Right lobe of liver (tissue), 6 donors: ENCODE measurements at regions not wholly inside any gene's neighbourhood (a gene's known extent, or its start where the extent isn't known, plus 50 kb on each side); places are given as distances from the start of the nearest gene placed in this dataset.

ENCODE experiments used
- ATAC-seq, 4 donors: fragments of 200-7000 bp; cut with Tn5 transposase; one replicate each; pipeline ENCODE4 v1.9.1; 2020; ENCODE audit warnings: mild to moderate bottlenecking in 4 of 4, moderate library complexity in 4 of 4
- DNase-seq, 3 donors: peaks; one replicate each; pipeline ENCODE4 v3.0.0-alpha.2; 2020
- H3K27ac ChIP-seq, 3 donors: fragments of 200-600 bp; one replicate each; pipeline ENCODE4 v1.8.0; 2022
- H3K27me3 ChIP-seq, 2 donors: fragments of 200-600 bp; one replicate each; pipeline ENCODE4 v1.8.0; 2022
- H3K36me3 ChIP-seq, 4 donors: fragments of 200-600 bp; sonication (generic) in 1 of 4; one replicate each; pipeline versions ENCODE4 v1.5.1 to v1.8.0; 2017 to 2022; ENCODE audit warnings: control low read depth in 1 of 4
- H3K4me1 ChIP-seq, 4 donors: fragments of 200-600 bp; sonication (generic) in 1 of 4; one replicate each; pipeline versions ENCODE4 v1.5.1 to v1.8.0; 2017 to 2022; ENCODE audit warnings: control low read depth in 1 of 4
- H3K4me3 ChIP-seq, 3 donors: fragments of 200-600 bp; one replicate each; pipeline ENCODE4 v1.8.0; 2022
- H3K9me3 ChIP-seq, 4 donors: fragments of 200-600 bp; sonication (generic) in 1 of 4; one replicate each; pipeline versions ENCODE4 v1.5.1 to v1.8.0; 2017 to 2022; ENCODE audit warnings: control low read depth in 1 of 4
- POLR2A ChIP-seq: fragments of 450-650 bp; IDR thresholded peaks from one replicate; pipeline ENCODE4 v1.6.1; 2017; ENCODE audit warnings: antibody characterized with exemption, mild to moderate bottlenecking
- WGBS: methylation state at CpG from one replicate; pipeline ENCODE4 v1.1.6; 2018; ENCODE audit warnings: low coverage, low lambda C conversion rate; ENCODE audit not compliant: insufficient coverage; ENCODE audit errors: missing lambda C conversion rate; 5-methylcytosine and 5-hydroxymethylcytosine counted together
- intact Hi-C, 2 donors: fragments of 100-400 bp; cut with DNase I; formaldehyde crosslinking; loops; one replicate each; pipeline versions ENCODE4 v1.11.2 to v1.14.1; 2022
- TF ChIP-seq, protein P1 (sequence below), 4 donors: fragments of 200-600 bp in 3 of 4; fragments of 450-650 bp in 1 of 4; IDR thresholded peaks; one replicate each; pipeline versions ENCODE4 v1.5.1 to v1.8.0; 2016 to 2022; ENCODE audit warnings: antibody characterized with exemption in 4 of 4, mild to moderate bottlenecking in 2 of 4
- donor health status: DM: no; HTN: yes; CAD: no.
- donor health status: DM: no; HTN: no; CAD: no.
- donor health status: DM: no; HTN: no; CAD: no.
- donor health status: DM: no; HTN: yes; CAD: no.
- donor health status: DM: no; HTN: yes; CAD: no.

DNA sequence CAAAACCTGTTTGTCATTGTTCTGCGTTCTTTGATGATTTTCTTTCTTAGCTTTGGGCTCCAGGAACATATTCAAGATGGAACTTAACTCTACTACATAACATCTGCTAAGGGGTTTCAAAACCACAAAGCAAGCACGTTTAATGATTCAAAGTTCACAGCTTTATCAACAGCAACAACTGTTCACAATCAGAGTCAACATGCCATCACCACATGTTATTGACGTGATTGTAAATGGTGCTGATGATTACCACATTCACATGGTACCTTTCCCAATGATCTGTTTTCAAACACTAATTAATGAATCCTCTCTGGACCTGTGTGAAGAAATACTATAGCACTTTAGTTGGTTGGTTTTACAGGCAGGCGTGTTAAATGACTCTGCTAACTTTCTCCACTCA, 180.6 kb upstream of the CEP162 start:
- Histone ChIP-seq H3K9me3 (peaks cover 0 to under 1% (median 0%) of the 10 kb centered on the region in 4 donors), H3K36me3 (no peaks in the 10 kb centered on the region), H3K27me3 (no peaks in the 10 kb centered on the region), H3K4me1 (peaks cover 0 to 26% (median 8%) of the 10 kb centered on the region in 4 donors), H3K27ac (no peak overlapping the region), H3K4me3 (no peak overlapping the region)
- TF ChIP-seq, protein P1, sequence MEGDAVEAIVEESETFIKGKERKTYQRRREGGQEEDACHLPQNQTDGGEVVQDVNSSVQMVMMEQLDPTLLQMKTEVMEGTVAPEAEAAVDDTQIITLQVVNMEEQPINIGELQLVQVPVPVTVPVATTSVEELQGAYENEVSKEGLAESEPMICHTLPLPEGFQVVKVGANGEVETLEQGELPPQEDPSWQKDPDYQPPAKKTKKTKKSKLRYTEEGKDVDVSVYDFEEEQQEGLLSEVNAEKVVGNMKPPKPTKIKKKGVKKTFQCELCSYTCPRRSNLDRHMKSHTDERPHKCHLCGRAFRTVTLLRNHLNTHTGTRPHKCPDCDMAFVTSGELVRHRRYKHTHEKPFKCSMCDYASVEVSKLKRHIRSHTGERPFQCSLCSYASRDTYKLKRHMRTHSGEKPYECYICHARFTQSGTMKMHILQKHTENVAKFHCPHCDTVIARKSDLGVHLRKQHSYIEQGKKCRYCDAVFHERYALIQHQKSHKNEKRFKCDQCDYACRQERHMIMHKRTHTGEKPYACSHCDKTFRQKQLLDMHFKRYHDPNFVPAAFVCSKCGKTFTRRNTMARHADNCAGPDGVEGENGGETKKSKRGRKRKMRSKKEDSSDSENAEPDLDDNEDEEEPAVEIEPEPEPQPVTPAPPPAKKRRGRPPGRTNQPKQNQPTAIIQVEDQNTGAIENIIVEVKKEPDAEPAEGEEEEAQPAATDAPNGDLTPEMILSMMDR (IDR thresholded peaks at IDR 0.05) = no peak
- TF ChIP-seq POLR2A = no peak
- intact Hi-C loops = no loop called here
- WGBS = 32% methylated on average over 4 of the region's 4 CpGs
- peak; percentile 67 to 74 (median 70) for ATAC-seq
- no peak for DNase-seq

DNA sequence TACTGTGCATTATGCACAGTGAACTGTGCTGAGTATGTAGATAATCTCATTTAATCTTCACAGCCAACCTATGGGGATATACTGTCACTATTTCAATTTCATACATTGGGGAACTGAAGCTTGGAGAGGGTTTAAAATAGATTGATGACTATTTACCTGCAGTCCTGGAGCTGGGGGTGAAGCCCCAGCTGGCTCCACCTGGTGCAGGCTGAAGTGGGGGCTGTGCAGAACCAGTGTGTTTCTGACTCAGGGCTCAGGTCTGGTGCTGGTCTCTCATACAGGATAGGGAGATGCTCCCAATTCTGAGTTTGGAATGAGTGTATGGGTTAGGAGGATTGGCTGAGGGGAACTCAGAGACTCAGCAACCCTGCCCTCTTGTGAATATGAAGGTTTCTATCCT, 176.1 kb upstream of the CEP162 start:
- TF ChIP-seq POLR2A = no peak
- TF ChIP-seq, protein P1 (IDR thresholded peaks at IDR 0.05) = no peak

GRCh38 chr6:84399003-84399402, 171.6 kb upstream of the CEP162 start:
- Histone ChIP-seq H3K36me3 (no peaks in the 10 kb centered on the region), H3K4me3 (no peak overlapping the region), H3K9me3 (no peaks in the 10 kb centered on the region), H3K4me1 (no peaks in the 10 kb centered on the region), H3K27ac (no peak overlapping the region), H3K27me3 (no peaks in the 10 kb centered on the region)
- ATAC-seq (no peak), DNase-seq (no peak)
- intact Hi-C loops = no loop called here
- TF ChIP-seq POLR2A = no peak
- TF ChIP-seq, protein P1 (IDR thresholded peaks at IDR 0.05) = no peak
- WGBS = 88% methylated on average over 2 of the region's 2 CpGs

More for the DNA sequence above, 176.1 kb upstream of the CEP162 start:
- H3K36me3 ChIP-seq = no peaks in the 10 kb centered on the region
- intact Hi-C loops = no loop called here
- H3K4me3 ChIP-seq = no peak overlapping the region
- DNase-seq (no peak), ATAC-seq (no peak)
- peaks cover 0 to 9% (median 3%) of the 10 kb centered on the region in 4 donors for H3K4me1 ChIP-seq
- H3K27me3 ChIP-seq = no peaks in the 10 kb centered on the region
- no peak overlapping the region for H3K27ac ChIP-seq
- no peaks in the 10 kb centered on the region for H3K9me3 ChIP-seq

DNA sequence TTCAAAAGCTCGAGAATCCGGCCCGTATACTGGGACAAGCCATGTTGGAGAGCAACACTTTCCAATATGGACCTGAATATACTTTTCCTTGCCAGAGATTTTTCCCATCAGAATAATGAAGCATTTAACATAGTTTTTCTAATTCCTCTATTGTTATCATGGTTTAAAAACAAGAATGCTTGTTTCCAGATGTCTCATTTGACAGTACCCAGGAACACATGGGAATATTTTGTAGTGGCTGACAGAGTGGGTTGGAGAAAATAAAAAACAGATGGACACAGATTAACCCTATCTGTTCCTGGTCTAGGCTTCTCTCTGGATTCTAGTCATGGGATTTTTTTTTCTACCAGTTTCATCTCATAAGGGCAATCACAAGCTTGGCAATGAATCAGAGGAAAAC, 164.8 kb upstream of the CEP162 start:
- no peaks in the 10 kb centered on the region for H3K36me3 ChIP-seq
- intact Hi-C loops = no loop called here
- no peaks in the 10 kb centered on the region for H3K9me3 ChIP-seq
- H3K27ac ChIP-seq = no peak overlapping the region
- no peaks in the 10 kb centered on the region for H3K4me1 ChIP-seq
- H3K27me3 ChIP-seq = no peaks in the 10 kb centered on the region
- ATAC-seq (no peak), DNase-seq (no peak)
- H3K4me3 ChIP-seq = no peak overlapping the region
- 82% methylated on average over 3 of the region's 3 CpGs for WGBS
- TF ChIP-seq POLR2A = no peak
- TF ChIP-seq, protein P1 (IDR thresholded peaks at IDR 0.05) = no peak

- no peak for ATAC-seq
- 91% methylated on average over 2 of the region's 2 CpGs for WGBS
- Histone ChIP-seq H3K4me1 (no peaks in the 10 kb centered on the region), H3K27ac (no peak overlapping the region), H3K9me3 (no peaks in the 10 kb centered on the region), H3K36me3 (no peaks in the 10 kb centered on the region), H3K27me3 (no peaks in the 10 kb centered on the region), H3K4me3 (no peak overlapping the region)
- TF ChIP-seq, protein P1 (IDR thresholded peaks at IDR 0.05) = no peak
- no peak for TF ChIP-seq POLR2A
- no peak for DNase-seq
- intact Hi-C loops = no loop called here
Measured at GRCh38 chr6:84390851-84391250, 163.4 kb upstream of the CEP162 start.
